GM12873 (cell line): ENCODE measurements at regions not wholly inside any gene's neighbourhood (a gene's known extent, or its start where the extent isn't known, plus 50 kb on each side); places are given as distances from the start of the nearest gene placed in this dataset.

Source experiments
- TF ChIP-seq, protein P1 (sequence below): IDR thresholded peaks from 2 replicates; pipeline ENCODE4 v1.5.1; 2012; ENCODE audit warnings: low read depth, mild to moderate bottlenecking, moderate library complexity, low read length, control low read depth; ENCODE audit not compliant: insufficient read depth; ENCODE audit errors: missing control alignments

DNA sequence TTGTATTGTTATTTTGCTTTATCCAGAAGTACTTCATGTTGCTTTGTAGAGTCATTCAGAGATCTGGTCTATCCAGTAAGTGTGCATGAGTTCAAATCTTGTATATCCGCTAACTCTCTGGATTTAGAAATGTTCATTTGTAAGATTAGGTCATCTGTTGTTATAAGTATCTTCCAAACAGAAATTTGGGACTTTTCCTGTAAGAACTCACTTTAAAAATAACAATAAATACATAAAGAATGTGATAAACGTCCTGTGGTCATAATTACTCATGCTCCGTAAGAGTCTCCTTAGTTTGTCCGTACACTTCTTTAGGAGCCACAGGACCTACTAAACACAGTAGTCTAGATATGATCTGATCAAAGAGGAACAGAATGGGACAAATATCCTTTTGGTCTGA is 699.9 kb upstream of the SLC8A1 start:
- TF ChIP-seq, protein P1, sequence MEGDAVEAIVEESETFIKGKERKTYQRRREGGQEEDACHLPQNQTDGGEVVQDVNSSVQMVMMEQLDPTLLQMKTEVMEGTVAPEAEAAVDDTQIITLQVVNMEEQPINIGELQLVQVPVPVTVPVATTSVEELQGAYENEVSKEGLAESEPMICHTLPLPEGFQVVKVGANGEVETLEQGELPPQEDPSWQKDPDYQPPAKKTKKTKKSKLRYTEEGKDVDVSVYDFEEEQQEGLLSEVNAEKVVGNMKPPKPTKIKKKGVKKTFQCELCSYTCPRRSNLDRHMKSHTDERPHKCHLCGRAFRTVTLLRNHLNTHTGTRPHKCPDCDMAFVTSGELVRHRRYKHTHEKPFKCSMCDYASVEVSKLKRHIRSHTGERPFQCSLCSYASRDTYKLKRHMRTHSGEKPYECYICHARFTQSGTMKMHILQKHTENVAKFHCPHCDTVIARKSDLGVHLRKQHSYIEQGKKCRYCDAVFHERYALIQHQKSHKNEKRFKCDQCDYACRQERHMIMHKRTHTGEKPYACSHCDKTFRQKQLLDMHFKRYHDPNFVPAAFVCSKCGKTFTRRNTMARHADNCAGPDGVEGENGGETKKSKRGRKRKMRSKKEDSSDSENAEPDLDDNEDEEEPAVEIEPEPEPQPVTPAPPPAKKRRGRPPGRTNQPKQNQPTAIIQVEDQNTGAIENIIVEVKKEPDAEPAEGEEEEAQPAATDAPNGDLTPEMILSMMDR, result no peak

DNA sequence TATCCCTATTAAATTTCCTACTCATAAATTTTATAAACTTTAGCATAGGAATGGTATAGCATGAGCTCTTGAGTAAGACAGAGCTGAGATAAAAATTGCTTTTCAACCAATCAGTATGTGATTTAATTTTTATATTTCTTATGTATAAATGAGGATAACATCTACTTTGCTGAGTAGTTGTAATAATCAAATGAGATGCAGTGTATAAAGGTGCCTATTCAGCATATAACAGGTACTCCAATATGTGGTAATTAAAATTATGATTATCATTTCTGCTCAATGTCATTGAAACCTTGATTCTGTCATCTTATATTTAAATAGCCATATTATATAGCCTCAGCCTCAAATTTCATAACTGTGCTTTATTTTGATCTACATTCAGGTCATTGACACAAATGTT is 700.4 kb upstream of the SLC8A1 start:
- TF ChIP-seq, protein P1, result no peak

DNA sequence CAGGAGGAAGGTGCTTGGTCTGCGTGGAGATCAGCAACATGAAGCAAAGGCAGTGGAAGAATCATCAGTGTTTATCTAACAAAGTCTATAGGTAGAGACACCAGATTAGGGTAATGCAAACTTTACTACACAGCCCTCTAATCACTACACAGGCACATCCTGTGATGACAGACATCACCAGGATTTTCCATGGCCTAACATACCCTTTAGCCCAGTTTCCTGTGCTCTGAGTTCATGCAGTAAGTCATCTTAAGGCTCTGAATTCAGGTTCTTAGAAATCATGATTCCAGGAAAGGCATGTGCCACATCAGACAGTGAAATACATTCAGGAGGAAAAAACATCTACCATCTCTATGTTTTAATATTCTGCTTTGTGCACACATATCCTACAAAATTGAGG is 708.5 kb upstream of the SLC8A1 start:
- TF ChIP-seq, protein P1, result no peak

DNA sequence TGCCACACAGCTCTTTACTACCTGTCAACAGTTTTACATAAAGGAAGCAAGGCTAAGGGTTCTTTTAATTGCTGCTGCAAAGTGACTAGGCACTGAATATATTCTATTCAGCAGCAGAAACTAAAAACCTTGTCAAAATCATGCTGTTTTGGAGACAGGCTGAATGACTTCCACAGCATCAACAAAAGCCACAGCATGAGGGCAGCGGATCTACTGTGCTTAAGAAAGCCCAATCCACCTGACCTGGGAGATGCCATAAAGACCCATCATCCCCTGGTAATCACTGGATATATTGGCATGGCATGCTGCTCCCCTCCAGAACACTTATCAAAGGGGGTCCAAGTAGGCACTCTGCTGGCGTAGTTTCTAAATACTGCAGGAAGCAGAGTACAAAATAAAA is 715.1 kb upstream of the SLC8A1 start:
- TF ChIP-seq, protein P1, result no peak

DNA sequence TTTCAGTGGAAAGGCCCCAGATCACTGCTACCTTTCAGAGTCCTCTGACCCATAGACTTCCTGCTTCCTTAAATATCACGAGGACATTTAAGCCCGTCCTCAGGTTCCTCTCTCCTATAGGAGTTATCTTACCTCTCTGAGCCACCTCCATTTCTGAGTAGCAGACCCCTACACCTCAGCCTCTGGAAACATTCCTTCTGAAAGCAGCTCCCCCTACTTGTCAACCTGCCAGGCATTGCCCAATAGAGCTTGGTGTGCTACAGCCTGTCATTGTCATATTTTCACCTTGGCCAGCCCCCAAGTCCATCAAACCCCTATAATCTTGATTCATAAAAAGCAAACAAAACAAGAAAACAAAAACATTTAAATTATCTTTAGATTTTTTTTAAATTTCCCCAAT is 717.9 kb upstream of the SLC8A1 start:
- TF ChIP-seq, protein P1, result no peak

DNA sequence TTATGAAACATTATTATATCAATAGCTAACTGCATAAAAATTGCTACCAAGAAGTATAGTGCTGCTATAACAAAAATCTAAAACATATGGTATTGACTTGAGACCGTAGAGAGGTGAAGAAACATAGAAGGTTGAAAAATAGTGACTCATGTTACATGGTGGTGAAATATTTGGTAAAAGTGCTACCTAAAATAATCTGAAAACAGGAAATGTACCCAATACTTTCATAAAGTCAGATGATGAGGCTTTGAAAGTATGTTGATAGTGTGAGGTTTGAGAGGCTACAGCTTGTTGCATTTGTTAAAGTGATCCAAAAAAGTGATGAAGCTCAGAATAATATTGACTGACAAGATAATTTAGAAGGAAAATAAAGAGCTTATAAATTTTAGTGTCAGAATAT is 718.7 kb upstream of the SLC8A1 start:
- TF ChIP-seq, protein P1, result no peak

DNA sequence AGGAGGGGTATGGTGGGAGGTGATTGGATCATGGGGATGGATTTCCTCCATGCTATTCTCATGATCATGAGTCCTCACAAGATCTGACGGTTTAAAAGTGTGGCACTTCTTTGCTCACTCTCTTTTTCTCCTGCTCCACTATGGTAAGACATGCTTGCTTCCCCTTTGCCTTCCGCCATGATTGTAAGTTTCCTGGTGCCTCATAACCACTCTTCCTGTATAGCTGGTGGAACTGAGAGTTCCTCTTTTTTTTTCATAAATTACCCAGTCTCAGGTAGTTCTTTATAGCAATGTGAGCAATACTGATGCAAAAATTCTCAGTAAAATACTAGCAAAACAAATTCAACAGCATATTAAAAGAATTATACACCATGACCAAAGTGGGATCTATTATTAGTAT is 728.5 kb upstream of the SLC8A1 start:
- TF ChIP-seq, protein P1, result no peak
